ENCODE measurements at regions not wholly inside any gene's neighbourhood (a gene's known extent, or its start where the extent isn't known, plus 50 kb on each side); places are given as distances from the start of the nearest gene placed in this dataset.

DNA sequence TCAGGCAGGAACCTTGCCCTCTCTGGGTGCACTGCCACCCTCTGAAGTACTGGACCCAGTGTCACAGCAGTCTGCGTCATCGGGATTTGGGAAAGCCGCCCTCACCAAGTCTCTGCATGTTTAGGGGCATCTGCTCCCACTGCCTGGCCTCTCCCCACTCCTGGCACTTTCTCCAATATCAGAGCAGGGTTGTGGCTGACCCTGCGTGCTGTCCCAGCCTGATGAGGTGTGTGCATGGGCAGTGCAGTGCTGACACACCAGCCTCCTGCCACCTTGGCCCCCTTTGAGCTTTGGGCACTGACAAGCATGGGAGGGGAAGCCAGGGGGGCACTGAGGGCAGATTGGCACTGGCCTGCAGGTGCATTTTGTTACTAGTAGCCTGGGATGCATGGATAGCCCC lies 652.5 kb downstream of the GABRG1 start:
- TF ChIP-seq, protein P1, sequence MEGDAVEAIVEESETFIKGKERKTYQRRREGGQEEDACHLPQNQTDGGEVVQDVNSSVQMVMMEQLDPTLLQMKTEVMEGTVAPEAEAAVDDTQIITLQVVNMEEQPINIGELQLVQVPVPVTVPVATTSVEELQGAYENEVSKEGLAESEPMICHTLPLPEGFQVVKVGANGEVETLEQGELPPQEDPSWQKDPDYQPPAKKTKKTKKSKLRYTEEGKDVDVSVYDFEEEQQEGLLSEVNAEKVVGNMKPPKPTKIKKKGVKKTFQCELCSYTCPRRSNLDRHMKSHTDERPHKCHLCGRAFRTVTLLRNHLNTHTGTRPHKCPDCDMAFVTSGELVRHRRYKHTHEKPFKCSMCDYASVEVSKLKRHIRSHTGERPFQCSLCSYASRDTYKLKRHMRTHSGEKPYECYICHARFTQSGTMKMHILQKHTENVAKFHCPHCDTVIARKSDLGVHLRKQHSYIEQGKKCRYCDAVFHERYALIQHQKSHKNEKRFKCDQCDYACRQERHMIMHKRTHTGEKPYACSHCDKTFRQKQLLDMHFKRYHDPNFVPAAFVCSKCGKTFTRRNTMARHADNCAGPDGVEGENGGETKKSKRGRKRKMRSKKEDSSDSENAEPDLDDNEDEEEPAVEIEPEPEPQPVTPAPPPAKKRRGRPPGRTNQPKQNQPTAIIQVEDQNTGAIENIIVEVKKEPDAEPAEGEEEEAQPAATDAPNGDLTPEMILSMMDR (conservative IDR thresholded peaks at IDR 0.05), result no peak
- no peak for TF ChIP-seq ZFX (IDR thresholded peaks at IDR 0.05)
